Renal cortex interstitium (tissue), 11 donors: ENCODE measurements at regions not wholly inside any gene's neighbourhood (a gene's known extent, or its start where the extent isn't known, plus 50 kb on each side); places are given as distances from the start of the nearest gene placed in this dataset.
"Not testable (repeated sequence)": the region's sequence is repeated elsewhere in the genome, so short reads cannot be mapped to it uniquely, and the experiment has no call there.

ENCODE experiments used
- DNase-seq, 11 donors: peaks; one replicate each; pipeline ENCODE4 v3.0.0-alpha.2; 2013; ENCODE audit warnings: low read depth in 9 of 11, low spot score in 4 of 11; ENCODE audit errors: extremely low read depth in 1 of 11

DNA sequence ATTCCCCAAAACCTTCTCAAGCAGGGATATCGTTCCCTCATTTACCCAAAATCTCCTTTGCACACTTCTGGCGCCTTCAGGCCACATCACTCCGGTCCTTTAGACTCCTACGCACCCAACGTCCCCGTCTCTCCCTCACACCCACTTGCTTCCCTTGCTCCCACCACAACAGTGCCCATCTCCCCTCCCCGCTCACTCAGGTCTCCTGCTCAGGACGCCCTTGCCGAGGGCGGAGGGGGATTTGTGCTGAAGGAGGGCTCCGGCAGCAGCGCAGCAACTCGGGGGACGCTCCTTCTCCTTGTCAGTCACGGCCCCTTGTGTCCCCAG is 71.6 kb downstream of the PCMTD2 start:
- not testable (repeated sequence) for DNase-seq

GRCh38 chr20:64327550-64328317 is 72.2 kb downstream of the PCMTD2 start:
- DNase-seq = peak in 3 of 11 donors; percentile 26 to 41 (median 37)

GRCh38 chr20:64328595-64329250 is 73.2 kb downstream of the PCMTD2 start:
- DNase-seq = not testable (repeated sequence)

DNA sequence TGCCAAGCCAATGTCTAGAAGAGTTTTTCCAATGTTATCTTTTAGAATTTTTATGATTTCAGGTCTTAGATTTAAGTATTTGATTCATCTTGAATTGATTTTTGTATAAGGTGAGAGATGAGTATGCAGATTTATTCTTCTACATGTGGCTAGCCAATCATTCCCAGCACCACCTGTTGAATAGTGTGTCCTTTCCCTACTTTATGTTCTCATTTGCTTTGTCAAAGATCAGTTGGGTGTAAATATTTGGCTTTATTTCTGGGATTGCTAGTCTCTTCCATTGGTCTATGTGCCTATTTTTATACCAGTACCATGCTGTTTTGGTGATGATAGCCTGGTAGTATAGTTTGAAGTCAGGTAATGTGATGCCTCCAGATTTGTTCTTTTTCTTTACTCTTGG is 77.1 kb downstream of the PCMTD2 start:
- DNase-seq = not testable (repeated sequence)
